Activated naive CD8-positive, alpha-beta T cell treated with anti-CD3 and anti-CD28 coated beads, Interleukin-2, amount 50 U/mL, for 24 hours (primary cell): ENCODE measurements at regions not wholly inside any gene's neighbourhood (a gene's known extent, or its start where the extent isn't known, plus 50 kb on each side); places are given as distances from the start of the nearest gene placed in this dataset.

Experiments
- ATAC-seq: fragments of 150-1000 bp; cut with Tn5 transposase; one replicate; pipeline ENCODE4 v1.10.0; 2021
- DNase-seq: peaks from one replicate; pipeline ENCODE4 v3.0.0; 2021
- H3K27ac Mint-ChIP-seq: one replicate; pipeline ENCODE4 v1.8.0; 2021; ENCODE audit warnings: mild to moderate bottlenecking, mixed read lengths
- H3K27me3 Mint-ChIP-seq: one replicate; pipeline ENCODE4 v1.8.0; 2021; ENCODE audit warnings: mixed read lengths
- H3K36me3 Mint-ChIP-seq: one replicate; pipeline ENCODE4 v1.8.0; 2021; ENCODE audit warnings: low read depth, mixed read lengths
- H3K4me1 Mint-ChIP-seq: one replicate; pipeline ENCODE4 v1.8.0; 2021; ENCODE audit warnings: mixed read lengths
- H3K4me3 Mint-ChIP-seq: one replicate; pipeline ENCODE4 v1.8.0; 2021; ENCODE audit warnings: mild to moderate bottlenecking, moderate library complexity, mixed read lengths
- H3K9me3 Mint-ChIP-seq: one replicate; pipeline ENCODE4 v1.8.0; 2021; ENCODE audit warnings: mixed read lengths

- ATAC-seq, result no peak
- H3K4me3 Mint-ChIP-seq, result no peak overlapping the region
- H3K9me3 Mint-ChIP-seq, result no peaks in the 10 kb centered on the region
- H3K27ac Mint-ChIP-seq, result no peak overlapping the region
- H3K4me1 Mint-ChIP-seq, result no peaks in the 10 kb centered on the region
- DNase-seq, result no peak
- H3K36me3 Mint-ChIP-seq, result no peaks in the 10 kb centered on the region
- H3K27me3 Mint-ChIP-seq, result no peaks in the 10 kb centered on the region
Measured at GRCh38 chr6:71724456-71725125, 161.8 kb upstream of the RIMS1 start.

- Mint-ChIP-seq H3K27ac (no peak overlapping the region), H3K27me3 (no peaks in the 10 kb centered on the region), H3K4me1 (no peaks in the 10 kb centered on the region), H3K9me3 (no peaks in the 10 kb centered on the region), H3K4me3 (no peak overlapping the region), H3K36me3 (no peaks in the 10 kb centered on the region)
- ATAC-seq (no peak), DNase-seq (no peak)
Measured at GRCh38 chr6:71725126-71725470, 161.3 kb upstream of the RIMS1 start.

- Mint-ChIP-seq H3K27me3 (no peaks in the 10 kb centered on the region), H3K36me3 (no peaks in the 10 kb centered on the region), H3K4me1 (no peaks in the 10 kb centered on the region), H3K27ac (no peak overlapping the region), H3K9me3 (no peaks in the 10 kb centered on the region), H3K4me3 (no peak overlapping the region)
- DNase-seq, result no peak
- no peak for ATAC-seq
Measured at GRCh38 chr6:71726121-71726520, 160.2 kb upstream of the RIMS1 start.

GRCh38 chr6:71727632-71728294 lies 158.6 kb upstream of the RIMS1 start:
- no peak overlapping the region for H3K4me3 Mint-ChIP-seq
- no peaks in the 10 kb centered on the region for H3K36me3 Mint-ChIP-seq
- no peaks in the 10 kb centered on the region for H3K4me1 Mint-ChIP-seq
- no peaks in the 10 kb centered on the region for H3K9me3 Mint-ChIP-seq
- no peaks in the 10 kb centered on the region for H3K27me3 Mint-ChIP-seq
- DNase-seq (no peak), ATAC-seq (no peak)
- H3K27ac Mint-ChIP-seq, result no peak overlapping the region

- no peak for ATAC-seq
- H3K4me1 Mint-ChIP-seq, result no peaks in the 10 kb centered on the region
- H3K27ac Mint-ChIP-seq, result no peak overlapping the region
- no peak overlapping the region for H3K4me3 Mint-ChIP-seq
- DNase-seq, result no peak
- H3K9me3 Mint-ChIP-seq, result no peaks in the 10 kb centered on the region
- H3K27me3 Mint-ChIP-seq, result no peaks in the 10 kb centered on the region
- H3K36me3 Mint-ChIP-seq, result no peaks in the 10 kb centered on the region
Measured at GRCh38 chr6:71730284-71730683, 156.1 kb upstream of the RIMS1 start.

GRCh38 chr6:71733970-71734899 lies 152.1 kb upstream of the RIMS1 start:
- Mint-ChIP-seq H3K4me3 (no peak overlapping the region), H3K27me3 (no peaks in the 10 kb centered on the region), H3K4me1 (no peaks in the 10 kb centered on the region), H3K9me3 (no peaks in the 10 kb centered on the region), H3K36me3 (no peaks in the 10 kb centered on the region), H3K27ac (no peak overlapping the region)
- DNase-seq (no peak), ATAC-seq (no peak)

GRCh38 chr6:71737953-71738352 lies 148.4 kb upstream of the RIMS1 start:
- no peaks in the 10 kb centered on the region for H3K4me1 Mint-ChIP-seq
- no peaks in the 10 kb centered on the region for H3K9me3 Mint-ChIP-seq
- no peaks in the 10 kb centered on the region for H3K36me3 Mint-ChIP-seq
- DNase-seq (no peak), ATAC-seq (no peak)
- H3K27me3 Mint-ChIP-seq, result no peaks in the 10 kb centered on the region
- no peak overlapping the region for H3K4me3 Mint-ChIP-seq
- H3K27ac Mint-ChIP-seq, result no peak overlapping the region

GRCh38 chr6:71745525-71745924 lies 140.8 kb upstream of the RIMS1 start:
- no peaks in the 10 kb centered on the region for H3K36me3 Mint-ChIP-seq
- DNase-seq (no peak), ATAC-seq (no peak)
- H3K9me3 Mint-ChIP-seq, result no peaks in the 10 kb centered on the region
- H3K27me3 Mint-ChIP-seq, result no peaks in the 10 kb centered on the region
- H3K4me3 Mint-ChIP-seq, result no peak overlapping the region
- H3K27ac Mint-ChIP-seq, result no peak overlapping the region
- no peaks in the 10 kb centered on the region for H3K4me1 Mint-ChIP-seq

GRCh38 chr6:71766146-71766760 lies 120.1 kb upstream of the RIMS1 start:
- Mint-ChIP-seq H3K27ac (no peak overlapping the region), H3K27me3 (no peaks in the 10 kb centered on the region), H3K4me3 (no peak overlapping the region), H3K4me1 (no peaks in the 10 kb centered on the region), H3K36me3 (no peaks in the 10 kb centered on the region), H3K9me3 (peaks cover 1% of the 10 kb centered on the region)
- DNase-seq, result no peak
- ATAC-seq, result no peak

- H3K36me3 Mint-ChIP-seq, result no peaks in the 10 kb centered on the region
- peaks cover 7% of the 10 kb centered on the region for H3K9me3 Mint-ChIP-seq
- ATAC-seq (no peak), DNase-seq (no peak)
- H3K27me3 Mint-ChIP-seq, result no peaks in the 10 kb centered on the region
- no peaks in the 10 kb centered on the region for H3K4me1 Mint-ChIP-seq
- no peak overlapping the region for H3K4me3 Mint-ChIP-seq
- no peak overlapping the region for H3K27ac Mint-ChIP-seq
Measured at GRCh38 chr6:71766796-71767195, 119.6 kb upstream of the RIMS1 start.

- H3K4me3 Mint-ChIP-seq, result no peak overlapping the region
- no peaks in the 10 kb centered on the region for H3K36me3 Mint-ChIP-seq
- H3K27ac Mint-ChIP-seq, result no peak overlapping the region
- H3K4me1 Mint-ChIP-seq, result no peaks in the 10 kb centered on the region
- H3K9me3 Mint-ChIP-seq, result peaks cover 12% of the 10 kb centered on the region
- ATAC-seq (no peak), DNase-seq (no peak)
- H3K27me3 Mint-ChIP-seq, result no peaks in the 10 kb centered on the region
Measured at GRCh38 chr6:71768356-71768755, 118.0 kb upstream of the RIMS1 start.

- Mint-ChIP-seq H3K9me3 (peaks cover 33% of the 10 kb centered on the region), H3K27me3 (no peaks in the 10 kb centered on the region), H3K4me3 (no peak overlapping the region), H3K27ac (no peak overlapping the region), H3K36me3 (no peaks in the 10 kb centered on the region), H3K4me1 (no peaks in the 10 kb centered on the region)
- ATAC-seq (no peak), DNase-seq (no peak)
Measured at GRCh38 chr6:71808865-71809264, 77.5 kb upstream of the RIMS1 start.

- H3K27ac Mint-ChIP-seq, result no peak overlapping the region
- no peaks in the 10 kb centered on the region for H3K36me3 Mint-ChIP-seq
- peaks cover 42% of the 10 kb centered on the region for H3K9me3 Mint-ChIP-seq
- ATAC-seq (no peak), DNase-seq (no peak)
- no peaks in the 10 kb centered on the region for H3K4me1 Mint-ChIP-seq
- H3K27me3 Mint-ChIP-seq, result no peaks in the 10 kb centered on the region
- H3K4me3 Mint-ChIP-seq, result no peak overlapping the region
Measured at GRCh38 chr6:71810880-71811279, 75.5 kb upstream of the RIMS1 start.

- no peak for ATAC-seq
- peaks cover 23% of the 10 kb centered on the region for H3K9me3 Mint-ChIP-seq
- no peaks in the 10 kb centered on the region for H3K4me1 Mint-ChIP-seq
Measured at GRCh38 chr6:71822625-71823024, 63.7 kb upstream of the RIMS1 start.

More at GRCh38 chr6:71822625-71823024, 63.7 kb upstream of the RIMS1 start:
- Mint-ChIP-seq H3K36me3 (no peaks in the 10 kb centered on the region), H3K27ac (no peak overlapping the region), H3K27me3 (peaks cover 2% of the 10 kb centered on the region), H3K4me3 (no peak overlapping the region)
- no peak for DNase-seq
